ENCODE measurements at regions not wholly inside any gene's neighbourhood (a gene's known extent, or its start where the extent isn't known, plus 50 kb on each side); places are given as distances from the start of the nearest gene placed in this dataset.

- Mint-ChIP-seq H3K27ac (no peak overlapping the region), H3K27me3 (peaks cover 10% of the 10 kb centered on the region), H3K4me3 (no peak overlapping the region), H3K36me3 (ENCODE audit: low read depth) (no peaks in the 10 kb centered on the region), H3K9me3 (peaks cover 8% of the 10 kb centered on the region), H3K4me1 (peaks cover 3% of the 10 kb centered on the region)
- TF ChIP-seq, protein P1, sequence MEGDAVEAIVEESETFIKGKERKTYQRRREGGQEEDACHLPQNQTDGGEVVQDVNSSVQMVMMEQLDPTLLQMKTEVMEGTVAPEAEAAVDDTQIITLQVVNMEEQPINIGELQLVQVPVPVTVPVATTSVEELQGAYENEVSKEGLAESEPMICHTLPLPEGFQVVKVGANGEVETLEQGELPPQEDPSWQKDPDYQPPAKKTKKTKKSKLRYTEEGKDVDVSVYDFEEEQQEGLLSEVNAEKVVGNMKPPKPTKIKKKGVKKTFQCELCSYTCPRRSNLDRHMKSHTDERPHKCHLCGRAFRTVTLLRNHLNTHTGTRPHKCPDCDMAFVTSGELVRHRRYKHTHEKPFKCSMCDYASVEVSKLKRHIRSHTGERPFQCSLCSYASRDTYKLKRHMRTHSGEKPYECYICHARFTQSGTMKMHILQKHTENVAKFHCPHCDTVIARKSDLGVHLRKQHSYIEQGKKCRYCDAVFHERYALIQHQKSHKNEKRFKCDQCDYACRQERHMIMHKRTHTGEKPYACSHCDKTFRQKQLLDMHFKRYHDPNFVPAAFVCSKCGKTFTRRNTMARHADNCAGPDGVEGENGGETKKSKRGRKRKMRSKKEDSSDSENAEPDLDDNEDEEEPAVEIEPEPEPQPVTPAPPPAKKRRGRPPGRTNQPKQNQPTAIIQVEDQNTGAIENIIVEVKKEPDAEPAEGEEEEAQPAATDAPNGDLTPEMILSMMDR (IDR thresholded peaks at IDR 0.05), result no peak
- no peak for ATAC-seq (ENCODE audit: low read depth)
- intact Hi-C loops (cut with micrococcal nuclease), result no loop called here
- ChIA-PET CTCF (no interaction called here), POLR2A (no interaction called here)
- no peak for DNase-seq
Measured at GRCh38 chr16:86662740-86663139, 84.4 kb downstream of the FOXL1 start.

- Mint-ChIP-seq H3K27me3 (peaks cover 10% of the 10 kb centered on the region), H3K9me3 (peaks cover 8% of the 10 kb centered on the region), H3K36me3 (ENCODE audit: low read depth) (no peaks in the 10 kb centered on the region), H3K4me3 (no peak overlapping the region), H3K27ac (no peak overlapping the region), H3K4me1 (peaks cover 3% of the 10 kb centered on the region)
- ChIA-PET POLR2A (no interaction called here), CTCF (no interaction called here)
- intact Hi-C loops (cut with micrococcal nuclease), result no loop called here
- ATAC-seq (ENCODE audit: low read depth) (no peak), DNase-seq (no peak)
- TF ChIP-seq, protein P1 (IDR thresholded peaks at IDR 0.05), result no peak
Measured at GRCh38 chr16:86663685-86664521, 85.6 kb downstream of the FOXL1 start.

DNA sequence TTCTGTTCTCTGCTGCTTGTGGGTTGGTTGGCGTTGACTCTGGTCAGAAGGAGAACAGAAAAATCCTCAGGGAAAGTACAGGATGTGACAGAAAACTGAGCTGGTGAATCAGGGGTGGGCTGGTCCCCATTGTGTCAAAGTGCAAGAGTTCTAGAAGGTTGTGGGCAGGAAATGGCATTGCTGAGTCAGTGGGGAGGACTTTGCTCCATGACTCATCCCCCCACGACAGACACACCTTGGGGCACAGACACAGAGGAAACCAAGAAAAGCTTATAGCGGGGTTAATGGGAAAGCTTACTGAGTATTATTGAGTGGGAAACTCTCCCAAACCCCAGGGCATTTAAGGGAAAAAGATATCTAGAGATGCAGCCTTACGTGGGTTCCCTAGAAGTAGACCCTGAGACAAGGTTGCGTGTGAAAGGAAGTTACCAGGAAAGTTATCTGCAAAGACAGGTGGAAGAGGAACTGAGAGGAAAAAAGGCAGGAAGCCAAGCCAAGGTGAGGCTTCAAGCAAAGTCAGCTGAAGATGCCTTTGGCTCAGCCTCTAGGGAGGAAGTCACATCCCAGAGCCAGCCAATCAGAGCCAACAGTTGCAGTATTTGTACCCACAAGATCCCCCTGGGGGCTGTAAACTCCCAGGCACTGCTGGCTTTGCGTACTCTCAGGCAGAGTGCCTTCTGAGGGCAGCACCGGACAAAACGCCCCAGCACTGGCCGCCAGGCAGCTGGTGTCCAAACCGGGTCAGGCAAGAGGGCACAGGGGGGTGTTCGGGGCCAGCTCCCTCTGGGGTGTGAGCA lies 86.4 kb downstream of the FOXL1 start:
- TF ChIP-seq, protein P1 (IDR thresholded peaks at IDR 0.05), result no peak
- ATAC-seq (ENCODE audit: low read depth), result no peak
- intact Hi-C loops (cut with micrococcal nuclease), result no loop called here

DNA sequence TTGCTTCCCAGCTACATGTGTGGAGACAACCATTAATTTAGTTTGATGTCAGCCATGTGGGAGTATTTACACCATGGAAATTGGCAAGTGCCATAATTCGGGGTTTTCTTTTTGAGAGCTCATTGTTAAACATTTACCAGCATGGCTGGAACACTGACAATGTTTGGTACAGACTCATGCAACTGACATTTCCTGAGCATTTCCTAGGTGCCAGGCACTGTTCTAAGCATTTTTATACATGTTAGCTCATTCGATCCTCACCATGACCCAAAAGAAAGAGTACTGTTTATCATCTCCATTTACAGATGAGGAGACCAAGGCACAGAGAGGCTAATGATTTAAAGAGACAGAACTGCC lies 86.9 kb downstream of the FOXL1 start:
- Mint-ChIP-seq H3K4me3 (no peak overlapping the region), H3K27ac (no peak overlapping the region), H3K27me3 (peaks cover 10% of the 10 kb centered on the region), H3K9me3 (no peaks in the 10 kb centered on the region), H3K4me1 (peaks cover 3% of the 10 kb centered on the region), H3K36me3 (ENCODE audit: low read depth) (no peaks in the 10 kb centered on the region)
- ATAC-seq (ENCODE audit: low read depth) (no peak), DNase-seq (no peak)
- TF ChIP-seq, protein P1 (IDR thresholded peaks at IDR 0.05), result no peak
- ChIA-PET POLR2A (no interaction called here), CTCF (no interaction called here)
- intact Hi-C loops (cut with micrococcal nuclease), result no loop called here

More for the DNA sequence above, 86.4 kb downstream of the FOXL1 start:
- Mint-ChIP-seq H3K27me3 (peaks cover 10% of the 10 kb centered on the region), H3K9me3 (peaks cover 3% of the 10 kb centered on the region), H3K4me3 (no peak overlapping the region), H3K36me3 (ENCODE audit: low read depth) (no peaks in the 10 kb centered on the region), H3K4me1 (peaks cover 3% of the 10 kb centered on the region), H3K27ac (no peak overlapping the region)
- ChIA-PET POLR2A (no interaction called here), CTCF (no interaction called here)
- DNase-seq, result no peak

- peaks cover 10% of the 10 kb centered on the region for H3K27me3 Mint-ChIP-seq
- no peak overlapping the region for H3K4me3 Mint-ChIP-seq
- CTCF ChIA-PET, result no interaction called here
- POLR2A ChIA-PET, result no interaction called here
- no peak overlapping the region for H3K27ac Mint-ChIP-seq
- peaks cover 3% of the 10 kb centered on the region for H3K4me1 Mint-ChIP-seq
- DNase-seq (no peak), ATAC-seq (ENCODE audit: low read depth) (no peak)
- intact Hi-C loops (cut with micrococcal nuclease), result no loop called here
- no peaks in the 10 kb centered on the region for H3K9me3 Mint-ChIP-seq
- no peaks in the 10 kb centered on the region for H3K36me3 Mint-ChIP-seq (ENCODE audit: low read depth)
- TF ChIP-seq, protein P1 (IDR thresholded peaks at IDR 0.05), result no peak
Measured at GRCh38 chr16:86665929-86666328, 87.6 kb downstream of the FOXL1 start.

All from activated B cell treated with CpG ODN at 0.5 μM for 24 hours (primary cell).